ENCODE measurements at regions not wholly inside any gene's neighbourhood (a gene's known extent, or its start where the extent isn't known, plus 50 kb on each side); places are given as distances from the start of the nearest gene placed in this dataset.

- no peak for TF ChIP-seq CTCF (IDR thresholded peaks at IDR 0.05)
- no peak for TF ChIP-seq POLR2A (IDR thresholded peaks at IDR 0.05)
Measured at GRCh38 chr3:191008074-191008473, 145.6 kb upstream of the GMNC start.
